ENCODE measurements at regions not wholly inside any gene's neighbourhood (a gene's known extent, or its start where the extent isn't known, plus 50 kb on each side); places are given as distances from the start of the nearest gene placed in this dataset.

DNA sequence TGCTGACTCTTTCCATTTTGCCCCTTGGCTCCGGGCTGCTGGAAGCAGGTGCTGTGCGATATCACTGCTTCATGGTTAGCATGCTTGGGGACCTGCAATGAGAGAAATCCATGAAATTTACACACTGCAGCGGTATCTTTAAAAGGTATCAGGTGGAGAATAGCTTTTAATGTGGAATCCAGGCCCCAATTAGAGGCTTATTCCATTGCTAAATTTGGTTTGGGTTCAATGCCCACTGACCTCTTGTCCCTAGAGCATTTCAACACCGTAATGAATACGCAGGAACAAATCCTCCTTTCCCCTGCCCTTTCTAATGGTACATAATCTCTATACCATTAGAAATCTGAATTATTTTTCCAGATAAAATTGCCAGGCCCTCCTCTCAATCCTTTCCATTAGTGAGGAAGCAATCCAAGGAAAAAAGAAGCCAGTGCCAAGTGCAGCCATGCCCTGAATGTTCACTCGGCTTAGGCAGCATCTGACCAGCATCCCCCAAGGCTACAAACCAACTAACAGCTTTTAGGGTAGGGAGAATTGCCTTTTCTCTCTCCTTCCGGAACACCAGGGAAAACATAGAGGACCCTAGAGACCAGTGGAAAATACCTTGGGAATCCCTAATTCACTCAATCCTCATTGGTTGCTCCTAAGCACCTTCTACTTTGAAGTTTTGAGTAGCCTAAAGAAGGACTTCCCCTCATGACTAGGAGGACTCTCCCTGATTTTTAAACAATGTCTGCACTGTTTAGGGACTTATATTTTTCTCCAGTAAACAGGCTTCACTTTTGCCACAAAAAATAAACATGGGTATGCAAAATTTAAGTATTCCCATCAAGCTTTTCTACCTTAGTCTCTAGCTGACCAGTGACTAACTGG lies 143.1 kb downstream of the QRSL1 start:
- no peak for DNase-seq (ENCODE audit: low read depth in 2 of 2)

DNA sequence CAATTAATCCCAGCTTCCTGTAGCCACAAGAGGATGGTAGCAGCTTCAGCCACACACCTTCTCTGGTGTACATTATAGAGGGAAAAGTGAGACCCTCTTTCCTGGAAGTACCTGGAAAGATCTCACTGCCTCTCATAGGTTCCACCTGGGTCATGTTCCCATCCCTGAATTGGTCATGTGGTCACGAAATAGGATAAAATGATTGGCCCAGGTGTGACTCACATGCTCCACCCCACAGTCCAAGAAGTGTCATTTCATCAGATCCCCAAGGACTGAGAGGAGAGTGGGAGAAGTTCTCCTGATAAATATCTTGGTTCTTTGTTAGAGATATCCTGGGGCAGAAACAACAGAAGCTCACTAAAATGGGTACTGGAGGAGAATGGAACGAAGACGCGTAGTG lies 142.4 kb downstream of the QRSL1 start:
- no peak for DNase-seq (ENCODE audit: low read depth in 2 of 2)

DNA sequence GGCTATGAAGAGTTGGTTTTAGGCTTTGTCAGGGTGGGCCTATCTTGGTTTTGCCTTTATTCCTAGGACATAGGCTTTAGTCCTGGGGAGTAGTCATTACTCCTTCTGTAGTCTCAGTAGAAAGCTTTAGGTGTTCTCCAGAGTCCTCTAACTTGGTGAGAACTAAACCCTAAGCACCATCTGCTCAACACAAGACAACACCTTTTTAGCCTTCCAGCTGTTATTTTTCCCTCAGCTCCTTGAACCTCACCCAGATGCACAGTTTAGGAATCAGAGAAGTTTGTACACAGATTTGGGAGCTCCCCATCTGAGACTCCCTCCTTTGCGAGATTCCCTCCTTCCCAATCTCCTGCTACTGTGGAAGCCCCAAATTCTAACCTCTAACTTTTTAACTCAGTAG lies 141.3 kb downstream of the QRSL1 start:
- no peak for DNase-seq (ENCODE audit: low read depth in 2 of 2)

DNA sequence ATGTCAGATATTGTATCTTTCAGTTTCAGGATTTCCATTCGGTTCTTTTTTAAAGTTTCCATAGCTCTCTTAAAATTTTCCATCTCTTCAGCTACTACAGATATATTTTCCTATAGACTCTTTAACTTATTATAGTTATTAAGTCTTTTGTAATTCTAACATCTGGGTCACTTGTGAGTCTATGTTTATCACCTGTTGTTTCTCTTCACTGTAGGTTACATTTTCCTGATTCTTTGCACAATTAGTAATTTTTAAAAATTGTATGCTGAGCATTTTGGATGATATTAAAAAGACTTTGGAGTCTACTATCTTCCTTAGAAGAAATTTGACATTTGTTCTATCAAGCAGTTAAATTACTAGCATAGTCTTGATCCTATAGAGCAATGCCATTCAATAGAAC lies 140.7 kb downstream of the QRSL1 start:
- no peak for DNase-seq (ENCODE audit: low read depth in 2 of 2)

DNA sequence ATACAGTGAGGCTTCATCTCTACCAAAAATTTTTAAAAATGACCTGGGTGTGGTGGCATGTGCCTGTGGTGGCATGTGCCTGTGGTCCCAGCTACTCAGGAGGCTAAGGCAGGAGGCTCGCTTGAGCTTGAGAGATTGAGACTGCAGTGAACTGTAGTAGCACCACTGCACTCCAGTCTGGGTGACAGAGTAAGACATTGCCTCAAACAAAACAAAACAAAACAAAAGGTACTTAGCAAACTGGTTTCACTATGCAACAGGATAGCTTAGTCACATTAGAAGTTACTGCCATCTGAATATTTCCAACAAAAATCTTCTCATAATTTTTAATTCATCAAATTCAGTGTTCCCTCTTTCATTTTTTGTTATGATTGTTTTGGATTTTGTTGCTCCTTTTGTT lies 137.9 kb downstream of the QRSL1 start:
- DNase-seq (ENCODE audit: low read depth in 2 of 2), result no peak

DNA sequence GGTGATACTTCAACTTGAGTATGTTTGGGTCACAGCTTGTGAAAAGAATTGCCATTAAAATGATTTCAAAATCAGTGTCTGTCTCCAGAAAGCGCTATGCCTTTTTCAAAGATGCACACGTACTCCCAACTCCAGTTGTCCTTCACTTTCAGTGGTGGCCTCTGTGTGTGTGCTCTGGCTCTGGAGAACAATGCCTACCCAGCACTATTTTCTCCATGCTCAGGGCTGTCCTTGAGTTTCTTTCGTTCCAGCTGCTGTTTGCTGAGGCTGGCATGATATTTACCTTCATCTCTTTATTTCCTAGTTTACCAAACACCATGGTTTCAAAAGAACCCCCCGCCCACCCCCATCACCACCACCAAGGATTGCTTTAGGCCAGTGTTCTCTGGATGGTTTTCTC lies 136.8 kb downstream of the QRSL1 start:
- no peak for DNase-seq (ENCODE audit: low read depth in 2 of 2)

DNA sequence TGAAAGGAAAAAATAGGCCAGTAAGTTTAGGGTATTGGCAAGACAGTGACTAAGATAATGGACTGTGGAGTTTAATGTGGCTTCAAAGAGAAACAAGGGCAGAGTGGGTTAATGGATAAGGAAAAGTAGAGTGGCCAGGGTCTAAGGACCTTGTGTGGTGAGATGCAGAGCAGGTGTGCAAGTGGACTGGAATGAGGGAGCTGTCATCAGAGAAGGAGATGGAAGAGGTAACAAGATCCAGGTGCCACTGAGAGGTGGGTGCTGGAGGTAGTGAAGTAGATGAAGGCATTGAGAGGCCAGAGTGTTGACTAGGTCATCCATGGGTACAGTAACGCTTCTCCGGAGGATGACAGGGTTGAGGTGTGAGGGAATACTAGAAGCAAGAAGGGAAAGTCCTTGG lies 136.1 kb downstream of the QRSL1 start:
- DNase-seq (ENCODE audit: low read depth in 2 of 2), result no peak

DNA sequence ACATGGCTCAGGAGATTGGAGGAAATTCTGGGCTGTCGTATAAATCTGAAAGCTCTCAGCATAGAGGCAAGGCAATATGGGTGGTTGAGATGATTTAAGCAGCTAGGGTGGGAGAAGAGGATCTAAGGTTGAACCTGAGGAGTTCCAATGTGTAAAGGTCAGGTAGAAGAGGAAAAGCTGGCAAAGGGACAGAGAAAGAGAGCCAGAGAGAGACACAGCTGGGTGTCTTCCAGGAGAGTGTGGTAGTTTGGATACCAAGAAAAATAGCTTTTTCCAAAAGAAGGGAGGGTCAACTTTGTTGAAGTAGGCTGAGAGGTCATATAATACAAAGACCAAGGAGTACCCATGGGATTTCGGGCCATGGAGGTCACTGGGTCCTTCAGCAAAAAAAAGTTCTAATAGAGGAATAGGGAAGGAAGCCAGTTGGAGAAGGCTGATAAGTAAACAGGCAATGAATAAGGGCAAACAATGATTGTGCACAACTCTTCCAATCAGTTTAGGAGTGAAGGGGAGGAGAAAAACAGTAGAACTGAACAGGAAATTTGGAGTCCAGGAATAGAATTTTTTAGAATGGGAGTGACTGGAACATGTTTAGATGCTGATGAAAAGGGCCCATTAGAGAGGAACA lies 135.1 kb downstream of the QRSL1 start:
- DNase-seq (ENCODE audit: low read depth in 2 of 2), result no peak

DNA sequence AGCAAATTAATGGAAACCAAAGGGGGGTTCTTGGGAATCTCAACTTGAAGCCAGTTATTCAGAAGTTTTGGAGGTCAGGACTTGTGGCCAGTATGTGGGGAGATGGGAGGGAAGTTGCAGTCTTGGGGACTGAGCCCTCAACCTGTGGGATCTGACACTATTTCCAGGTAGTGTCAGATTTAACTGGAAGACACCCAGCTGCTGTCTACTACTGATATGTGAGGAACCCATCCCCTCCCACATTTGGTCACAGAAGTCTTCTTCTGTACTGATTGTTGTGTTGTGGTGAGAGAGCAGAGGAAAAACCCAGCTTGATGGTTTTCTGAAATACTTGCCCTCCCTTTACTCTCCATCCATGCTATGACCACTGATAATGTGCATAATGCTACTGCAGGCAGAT lies 134.0 kb downstream of the QRSL1 start:
- no peak for DNase-seq (ENCODE audit: low read depth in 2 of 2)

DNA sequence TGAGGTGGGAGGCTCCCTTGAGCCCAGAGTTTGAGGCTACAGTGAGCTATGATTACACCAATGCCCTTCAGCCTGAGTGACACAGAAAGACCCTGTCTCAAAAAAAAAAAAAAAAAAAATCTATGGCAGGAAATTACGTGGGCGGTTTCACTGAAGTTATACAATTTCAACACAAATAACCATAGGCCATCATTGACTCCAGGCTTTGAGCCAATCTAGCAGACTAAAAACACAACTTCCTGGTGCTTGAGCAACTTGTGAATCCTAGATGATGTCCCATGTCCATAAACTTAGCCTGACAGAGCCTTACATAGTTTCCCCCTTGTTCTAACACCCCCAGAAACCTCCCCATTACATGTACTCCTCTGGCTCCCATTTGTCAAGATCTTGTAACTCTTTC lies 131.8 kb downstream of the QRSL1 start:
- DNase-seq (ENCODE audit: low read depth in 2 of 2), result no peak

DNA sequence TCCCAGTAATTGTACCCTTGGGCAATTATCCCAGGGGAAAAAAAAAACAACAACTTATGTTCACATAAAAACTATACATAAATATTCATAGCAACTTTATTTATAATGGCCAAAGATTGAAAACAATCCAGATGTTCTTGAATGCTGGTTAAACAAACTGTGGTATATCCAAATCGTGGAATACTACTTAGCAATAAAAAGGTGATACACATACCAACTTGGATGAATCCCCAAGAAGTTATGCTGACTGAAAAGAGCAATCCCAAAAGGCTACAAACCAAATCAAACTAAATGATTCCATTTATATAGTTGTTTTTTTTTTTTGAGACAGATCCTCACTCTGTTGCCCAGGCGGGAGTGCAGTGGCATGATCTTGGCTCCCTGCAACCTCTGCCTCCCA lies 129.7 kb downstream of the QRSL1 start:
- no peak for DNase-seq (ENCODE audit: low read depth in 2 of 2)

DNA sequence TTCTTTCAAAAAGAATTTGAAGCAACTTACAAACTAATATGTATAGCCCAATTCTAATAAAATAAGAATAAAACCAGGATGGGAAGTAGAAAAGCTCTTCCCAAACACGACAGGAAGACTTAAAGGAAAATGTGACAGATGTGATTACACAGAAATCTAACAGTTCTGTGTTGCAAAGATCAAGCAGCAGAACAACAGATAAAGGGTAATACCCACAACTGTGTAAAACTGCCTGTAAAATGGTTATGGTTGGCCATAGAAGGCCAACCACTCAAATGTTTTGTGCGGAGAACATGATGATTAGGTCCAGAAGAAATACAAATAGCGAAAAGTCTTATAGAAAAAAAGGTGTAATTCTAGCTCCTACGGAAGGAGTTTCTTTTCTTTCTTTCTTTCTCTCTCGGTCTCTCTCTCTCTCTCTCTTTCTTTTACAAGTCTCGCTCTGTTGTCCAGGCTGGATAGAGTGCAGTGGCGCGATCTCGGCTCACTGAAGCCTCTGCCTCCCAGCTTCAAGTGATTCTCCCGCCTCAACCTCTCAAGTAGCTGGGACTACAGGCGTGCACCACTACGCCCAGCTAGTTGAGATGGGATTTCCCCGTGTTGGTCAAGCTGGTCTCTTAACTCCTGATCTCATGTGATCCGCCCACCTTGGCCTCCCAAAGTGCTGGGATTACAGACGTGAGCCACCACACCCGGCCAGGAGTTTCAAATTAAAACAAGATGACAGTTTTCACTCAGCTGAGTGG lies 128.5 kb downstream of the QRSL1 start:
- no peak for DNase-seq (ENCODE audit: low read depth in 2 of 2)

DNA sequence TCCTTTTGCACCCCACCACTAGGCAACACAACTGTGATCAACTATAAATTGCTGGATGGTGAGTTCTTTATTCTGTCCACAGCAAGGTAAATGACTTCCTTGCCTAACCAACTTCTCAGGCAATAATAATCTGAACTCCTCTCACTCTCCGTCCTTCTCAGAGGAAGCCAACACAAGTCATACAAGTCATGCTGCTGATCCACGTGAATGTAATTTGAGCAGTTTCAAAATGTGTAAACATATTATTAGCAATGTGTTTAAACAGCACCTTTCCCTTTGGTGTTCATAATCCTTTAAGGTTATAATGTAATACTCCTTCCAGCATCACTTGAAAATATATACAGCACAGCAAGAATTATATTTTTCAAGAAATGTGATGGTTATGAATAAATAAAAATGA lies 127.9 kb downstream of the QRSL1 start:
- DNase-seq (ENCODE audit: low read depth in 2 of 2), result no peak

DNA sequence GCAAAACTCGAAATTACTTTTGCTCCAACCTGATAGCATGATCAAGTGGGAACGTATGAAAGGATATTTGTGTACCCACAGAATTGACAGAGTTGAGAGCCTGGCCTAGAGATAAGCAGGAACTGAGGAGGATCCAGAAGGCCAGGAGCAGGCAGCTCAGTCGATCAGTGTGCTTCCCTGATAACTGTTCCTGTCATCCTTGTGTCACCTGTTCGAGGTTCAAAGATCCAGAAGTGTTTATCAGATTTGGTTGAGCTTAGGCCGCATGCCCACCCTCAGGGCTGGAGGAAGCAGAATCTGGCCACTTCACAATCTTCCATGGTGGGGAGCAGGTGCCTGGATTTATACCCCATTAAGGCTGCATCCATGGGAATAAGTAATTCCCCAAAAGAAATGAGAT lies 124.8 kb downstream of the QRSL1 start:
- DNase-seq (ENCODE audit: low read depth in 2 of 2), result no peak

DNA sequence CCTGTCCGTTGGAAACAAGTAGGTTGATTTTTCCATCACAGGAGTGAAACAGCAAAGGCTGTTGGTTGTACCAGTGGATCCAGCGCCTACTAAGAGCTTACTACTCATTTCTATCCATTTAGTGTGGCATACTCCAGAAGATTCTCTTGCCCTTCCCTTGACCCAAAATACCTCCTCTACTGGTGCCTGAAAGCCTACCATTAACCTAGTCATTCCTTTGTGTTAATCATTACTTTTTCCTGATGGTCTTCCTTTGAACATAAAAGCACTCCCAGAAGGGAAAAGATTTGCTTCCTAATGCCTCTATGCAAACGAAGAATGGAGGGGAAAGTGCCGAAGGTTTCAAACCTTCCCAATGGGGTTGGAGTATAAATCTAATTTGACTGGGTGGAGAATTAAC lies 123.3 kb downstream of the QRSL1 start:
- no peak for DNase-seq (ENCODE audit: low read depth in 2 of 2)

DNA sequence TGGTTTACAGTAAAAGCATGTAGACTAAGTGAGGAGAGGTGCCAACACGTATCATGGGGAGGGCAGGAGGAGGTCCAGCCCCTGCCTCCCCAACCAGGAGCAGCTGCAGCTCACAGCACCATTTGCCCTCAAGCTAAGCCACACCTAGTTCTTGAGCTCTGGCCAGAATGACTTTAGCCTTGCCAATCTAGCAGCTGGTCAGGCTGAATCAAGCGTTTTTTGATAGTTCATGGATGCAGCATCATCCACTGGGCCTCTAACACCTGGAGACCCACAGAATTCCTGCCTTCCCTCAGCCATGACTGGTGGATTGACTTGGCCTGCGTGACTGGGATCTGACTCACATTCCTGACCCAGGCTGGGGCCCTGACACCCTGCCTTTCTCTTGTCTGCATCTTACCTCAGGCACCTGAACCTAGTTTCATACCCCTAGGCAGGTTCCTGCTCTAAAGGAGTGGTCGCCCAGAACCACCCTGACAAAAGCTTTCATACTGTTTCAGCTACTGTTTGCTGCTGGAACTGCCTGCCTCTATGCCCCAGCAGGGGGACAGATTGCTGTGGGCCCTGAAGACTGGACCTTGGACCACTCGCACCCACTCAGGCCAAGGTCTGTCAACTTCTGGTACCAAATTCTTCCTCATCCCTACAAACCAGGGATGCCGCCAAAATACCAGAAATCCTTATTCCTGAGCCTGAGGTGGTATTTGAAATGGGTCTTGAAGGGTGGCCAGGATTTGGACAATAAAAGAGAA lies 122.3 kb downstream of the QRSL1 start:
- no peak for DNase-seq (ENCODE audit: low read depth in 2 of 2)

DNA sequence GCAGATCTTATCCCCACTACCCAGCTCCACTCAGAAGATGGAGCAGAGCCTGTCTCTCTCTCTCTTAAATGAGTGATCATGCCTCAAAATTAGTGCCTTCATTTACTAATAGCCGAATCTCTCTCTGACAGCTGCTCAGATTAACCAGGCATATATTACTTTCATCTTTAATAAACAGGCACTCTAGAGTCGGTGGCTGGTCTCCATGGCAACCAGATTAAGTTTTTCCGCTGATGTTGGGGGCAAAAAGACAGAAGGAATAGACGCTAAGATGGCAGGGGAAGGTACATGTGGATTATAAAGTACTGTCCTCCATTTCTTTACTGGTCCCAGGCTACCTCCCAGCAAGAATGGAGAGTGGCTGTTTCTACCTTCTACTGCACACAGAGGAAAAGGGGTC lies 121.6 kb downstream of the QRSL1 start:
- DNase-seq (ENCODE audit: low read depth in 2 of 2), result no peak

DNA sequence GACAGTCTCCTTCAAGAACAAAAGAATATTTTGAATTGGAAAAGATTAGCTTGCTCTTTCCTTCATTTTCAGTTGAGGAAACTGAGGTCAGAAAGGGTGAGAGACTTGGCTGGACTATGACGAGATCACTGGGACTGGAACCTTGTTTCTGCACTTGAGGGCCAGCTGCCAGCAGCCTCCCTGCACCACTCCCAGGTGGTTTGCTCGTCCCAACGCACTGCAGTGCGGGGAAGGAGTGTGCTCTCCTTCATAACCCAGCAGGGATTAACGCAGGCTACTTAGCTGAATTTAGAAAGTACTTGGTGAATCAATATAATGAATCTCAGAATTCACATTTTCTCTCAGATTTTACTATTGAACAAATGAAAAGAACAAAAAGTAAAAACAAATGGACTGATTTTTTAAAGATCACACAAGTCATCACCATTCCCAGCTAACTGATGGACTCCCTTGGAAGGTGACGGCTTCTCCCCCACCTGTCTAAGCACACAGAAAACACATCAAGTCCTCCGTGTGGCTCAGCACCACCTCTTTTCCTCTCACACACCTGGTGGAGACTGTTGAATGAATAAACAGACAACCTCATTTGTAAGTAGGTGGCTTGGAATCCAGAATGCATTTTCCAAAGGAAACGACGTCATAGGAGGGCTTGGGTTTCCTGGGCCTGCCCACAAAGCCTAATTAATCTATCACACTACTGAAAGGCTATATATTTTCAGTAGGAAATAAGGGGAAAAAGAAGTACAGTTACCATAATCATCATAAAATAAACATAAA lies 121.0 kb downstream of the QRSL1 start:
- no peak for DNase-seq (ENCODE audit: low read depth in 2 of 2)

DNA sequence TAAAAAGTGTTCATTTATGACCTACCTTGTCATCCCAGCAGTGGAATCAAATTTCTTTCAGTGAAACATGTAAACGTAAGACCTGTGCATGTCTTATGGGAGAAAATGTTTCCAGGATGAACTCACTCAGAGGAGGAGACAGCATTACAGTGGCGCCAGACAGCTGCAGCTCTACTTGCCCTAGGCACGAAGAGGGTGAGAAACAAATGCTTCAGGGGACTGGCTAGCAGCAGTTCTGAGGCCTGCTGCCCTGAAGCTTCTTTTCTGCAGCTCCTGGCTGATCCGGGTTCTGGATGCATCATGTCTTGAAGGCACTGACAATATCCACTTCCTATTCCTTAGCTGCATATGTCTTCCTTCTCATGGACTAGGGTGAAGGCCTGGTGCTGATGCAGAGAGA lies 120.2 kb downstream of the QRSL1 start:
- no peak for DNase-seq (ENCODE audit: low read depth in 2 of 2)

DNA sequence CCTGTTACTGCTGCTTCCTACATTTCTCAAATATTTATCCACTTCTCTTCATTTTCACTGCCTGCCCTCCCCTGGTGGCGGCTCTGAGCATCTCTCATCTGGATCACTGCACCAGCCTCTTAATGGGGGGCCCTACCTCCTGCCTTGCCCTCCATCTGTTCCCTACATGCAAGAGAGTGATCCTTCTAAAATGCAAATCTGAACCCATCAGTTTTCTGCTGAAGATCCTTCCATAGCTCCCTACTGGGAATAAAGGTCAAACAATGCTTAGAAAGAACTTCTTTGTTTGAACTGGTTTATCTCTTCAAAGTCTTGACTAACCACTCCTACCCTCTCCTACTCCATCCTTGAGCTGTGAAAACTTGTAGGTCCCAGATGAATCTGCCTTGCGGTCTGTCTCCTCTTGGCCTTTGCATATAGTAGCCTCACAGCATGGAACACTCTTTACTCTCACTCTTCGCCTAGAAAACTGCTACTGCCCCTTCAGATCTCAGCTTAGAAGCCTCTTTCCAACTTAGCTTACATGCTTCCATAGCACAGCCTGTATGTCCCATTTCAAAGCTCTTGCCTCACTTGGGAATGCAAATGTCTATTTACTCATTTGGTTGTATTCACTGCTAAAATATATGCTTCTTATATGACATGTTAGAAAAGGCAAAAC lies 119.3 kb downstream of the QRSL1 start:
- no peak for DNase-seq (ENCODE audit: low read depth in 2 of 2)

DNA sequence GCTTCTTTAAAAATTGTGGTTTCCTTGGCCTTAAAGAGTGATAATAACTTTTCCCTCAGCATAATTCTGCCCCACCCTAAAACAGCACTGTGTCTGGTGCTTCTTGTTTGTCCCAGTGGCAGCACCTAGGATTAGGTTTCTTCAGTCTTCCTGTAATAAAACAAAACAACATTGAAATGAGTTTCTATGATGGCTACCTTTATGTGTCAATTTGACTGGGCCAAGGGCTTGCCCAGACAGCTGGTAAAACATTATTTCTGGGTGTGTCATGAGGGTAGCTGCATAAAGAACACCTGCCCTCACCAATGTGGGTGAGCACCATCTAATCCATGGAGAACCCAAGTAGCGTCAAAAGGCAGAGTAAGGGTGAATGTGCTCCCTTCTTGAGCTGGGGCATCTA lies 117.8 kb downstream of the QRSL1 start:
- DNase-seq (ENCODE audit: low read depth in 2 of 2), result no peak
